ENCODE measurements at regions not wholly inside any gene's neighbourhood (a gene's known extent, or its start where the extent isn't known, plus 50 kb on each side); places are given as distances from the start of the nearest gene placed in this dataset.

DNA sequence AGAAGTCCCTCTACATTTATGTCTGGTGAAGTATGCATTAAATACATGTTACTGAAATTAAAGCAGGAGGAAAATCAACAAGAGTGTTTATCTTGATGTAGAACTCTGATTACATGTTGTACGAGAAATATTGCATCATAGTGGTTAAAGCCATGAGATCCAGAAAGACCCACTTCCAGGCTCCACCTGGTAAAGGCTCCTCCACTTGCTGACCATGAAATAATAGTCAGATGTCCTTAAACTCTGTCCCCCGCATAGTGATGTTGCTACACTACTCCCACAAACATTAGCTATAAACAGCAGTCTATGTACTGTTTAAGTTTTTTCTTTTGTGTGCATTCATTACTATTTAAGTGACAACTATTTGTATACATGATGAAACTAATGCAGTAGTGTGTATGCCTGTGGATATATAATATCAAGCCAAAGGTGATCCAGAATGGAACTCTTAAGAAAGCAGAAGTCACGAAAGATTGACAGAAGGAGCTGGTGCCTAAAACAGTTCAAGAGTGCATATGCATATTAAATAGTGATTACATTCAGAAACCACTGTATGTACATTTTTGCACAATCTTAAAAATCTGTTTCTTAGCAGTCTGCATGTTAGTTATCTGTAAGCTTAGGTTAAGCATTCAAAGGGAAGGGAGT, 264.4 kb upstream of the KCNMB2 start:
- TF ChIP-seq, protein P1, sequence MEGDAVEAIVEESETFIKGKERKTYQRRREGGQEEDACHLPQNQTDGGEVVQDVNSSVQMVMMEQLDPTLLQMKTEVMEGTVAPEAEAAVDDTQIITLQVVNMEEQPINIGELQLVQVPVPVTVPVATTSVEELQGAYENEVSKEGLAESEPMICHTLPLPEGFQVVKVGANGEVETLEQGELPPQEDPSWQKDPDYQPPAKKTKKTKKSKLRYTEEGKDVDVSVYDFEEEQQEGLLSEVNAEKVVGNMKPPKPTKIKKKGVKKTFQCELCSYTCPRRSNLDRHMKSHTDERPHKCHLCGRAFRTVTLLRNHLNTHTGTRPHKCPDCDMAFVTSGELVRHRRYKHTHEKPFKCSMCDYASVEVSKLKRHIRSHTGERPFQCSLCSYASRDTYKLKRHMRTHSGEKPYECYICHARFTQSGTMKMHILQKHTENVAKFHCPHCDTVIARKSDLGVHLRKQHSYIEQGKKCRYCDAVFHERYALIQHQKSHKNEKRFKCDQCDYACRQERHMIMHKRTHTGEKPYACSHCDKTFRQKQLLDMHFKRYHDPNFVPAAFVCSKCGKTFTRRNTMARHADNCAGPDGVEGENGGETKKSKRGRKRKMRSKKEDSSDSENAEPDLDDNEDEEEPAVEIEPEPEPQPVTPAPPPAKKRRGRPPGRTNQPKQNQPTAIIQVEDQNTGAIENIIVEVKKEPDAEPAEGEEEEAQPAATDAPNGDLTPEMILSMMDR (IDR thresholded peaks at IDR 0.05; ENCODE audit: low read depth, low read length, missing control alignments): no peak
- no peak overlapping the region for H3K4me3 ChIP-seq (ENCODE audit: low read depth, low read length)

DNA sequence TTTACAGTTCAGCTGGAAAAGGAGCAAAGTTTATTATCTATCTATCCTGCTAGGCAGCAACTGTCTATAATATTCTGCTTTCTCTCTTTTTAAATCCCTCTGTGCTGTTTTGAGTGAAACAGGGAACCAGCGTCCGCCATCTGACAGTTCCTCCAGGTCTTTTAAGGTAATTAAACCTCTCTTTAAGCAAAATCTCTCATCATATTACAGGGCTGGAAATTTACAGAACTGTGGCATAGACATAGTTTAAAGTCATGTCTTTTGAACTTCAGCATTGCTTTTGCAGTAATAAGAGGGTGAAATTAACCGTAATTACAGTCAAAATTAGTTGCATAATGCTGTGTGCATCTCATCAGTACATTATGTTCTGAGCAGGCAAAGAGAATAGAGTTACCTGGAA, 263.4 kb upstream of the KCNMB2 start:
- no peak for DNase-seq (ENCODE audit: low read depth)
- TF ChIP-seq, protein P1 (IDR thresholded peaks at IDR 0.05; ENCODE audit: low read depth, low read length, missing control alignments): no peak
- no peak overlapping the region for H3K4me3 ChIP-seq (ENCODE audit: low read depth, low read length)

More for the DNA sequence above, 264.4 kb upstream of the KCNMB2 start:
- no peak for DNase-seq (ENCODE audit: low read depth)

DNA sequence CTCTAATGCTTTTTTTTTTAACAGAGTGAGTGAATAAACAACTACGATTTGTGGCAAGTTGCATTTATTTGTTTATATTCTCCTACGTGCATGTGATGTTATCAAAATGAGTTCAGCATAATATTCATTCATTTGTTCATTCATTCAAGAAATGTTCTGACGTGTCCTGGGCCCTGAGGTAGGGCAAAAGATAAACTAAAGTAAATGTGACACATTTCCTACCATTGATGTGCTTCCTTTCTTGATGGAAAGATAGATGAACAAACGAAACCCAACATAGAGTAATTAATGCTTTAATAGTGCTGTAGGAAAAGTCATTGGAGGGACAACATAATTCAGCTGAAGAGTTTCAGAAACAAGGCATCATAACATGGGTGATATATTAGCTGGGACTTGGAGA, 261.5 kb upstream of the KCNMB2 start:
- TF ChIP-seq, protein P1 (IDR thresholded peaks at IDR 0.05; ENCODE audit: low read depth, low read length, missing control alignments): no peak
- no peak for DNase-seq (ENCODE audit: low read depth)
- H3K4me3 ChIP-seq (ENCODE audit: low read depth, low read length): no peak overlapping the region

DNA sequence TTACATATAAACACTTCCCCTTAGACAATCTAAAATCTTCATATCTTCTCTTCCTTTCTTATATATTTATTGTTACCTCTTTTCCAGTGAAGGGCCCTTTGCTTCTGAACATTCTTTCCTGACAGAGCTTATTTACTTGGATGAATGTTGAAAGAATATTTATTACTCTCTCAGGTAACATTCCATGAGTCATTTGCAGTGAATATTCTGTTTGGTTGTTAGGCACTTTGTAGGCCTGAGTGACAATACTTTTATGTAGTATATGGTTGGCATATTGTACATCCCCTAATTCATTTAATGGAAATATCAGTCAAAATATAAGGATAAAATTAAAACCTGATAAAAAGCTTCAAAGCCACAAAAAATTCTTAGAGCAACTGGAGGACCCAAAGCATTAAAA, 260.9 kb upstream of the KCNMB2 start:
- TF ChIP-seq, protein P1 (IDR thresholded peaks at IDR 0.05; ENCODE audit: low read depth, low read length, missing control alignments): no peak
- H3K4me3 ChIP-seq (ENCODE audit: low read depth, low read length): no peak overlapping the region
- no peak for DNase-seq (ENCODE audit: low read depth)

DNA sequence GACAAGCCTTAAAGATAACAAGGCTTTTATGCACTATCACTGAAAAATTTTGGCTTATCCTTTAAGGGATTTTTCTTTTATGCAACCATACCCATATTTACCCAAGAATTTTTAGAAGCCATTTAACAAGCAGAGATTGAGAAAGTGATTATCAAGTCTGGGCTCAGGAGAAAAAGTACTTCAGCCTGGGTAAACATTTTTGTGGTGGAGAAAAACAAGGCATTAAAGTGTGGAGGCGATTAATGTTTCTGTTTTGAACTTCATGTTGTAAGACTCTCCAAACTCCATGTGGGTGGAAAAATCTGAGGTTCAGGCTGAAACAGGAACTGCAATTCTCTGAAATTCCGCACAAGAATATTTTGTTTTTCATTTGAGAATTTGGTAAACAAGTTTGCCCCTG, 260.4 kb upstream of the KCNMB2 start:
- no peak for DNase-seq (ENCODE audit: low read depth)
- H3K4me3 ChIP-seq (ENCODE audit: low read depth, low read length): no peak overlapping the region
- TF ChIP-seq, protein P1 (IDR thresholded peaks at IDR 0.05; ENCODE audit: low read depth, low read length, missing control alignments): no peak

DNA sequence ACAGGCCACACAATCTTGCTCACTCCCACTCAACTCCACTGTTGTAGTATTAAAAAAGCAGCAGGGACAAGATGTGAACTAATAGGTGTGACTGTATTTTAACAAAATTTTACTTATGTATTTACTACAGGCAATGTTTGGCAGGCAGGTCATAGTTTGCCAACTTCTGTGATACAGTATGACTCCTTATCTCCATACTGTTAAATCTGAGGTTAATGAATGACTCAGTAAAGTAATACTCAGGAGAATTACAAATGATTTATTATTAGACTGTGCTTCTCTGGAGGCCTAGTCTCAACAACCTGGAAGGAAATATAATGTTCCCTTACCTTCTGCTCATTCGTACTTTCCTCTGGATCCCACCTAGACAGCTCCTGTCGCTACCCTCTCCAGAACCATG, 258.6 kb upstream of the KCNMB2 start:
- H3K4me3 ChIP-seq (ENCODE audit: low read depth, low read length): no peak overlapping the region
- no peak for DNase-seq (ENCODE audit: low read depth)
- TF ChIP-seq, protein P1 (IDR thresholded peaks at IDR 0.05; ENCODE audit: low read depth, low read length, missing control alignments): no peak

DNA sequence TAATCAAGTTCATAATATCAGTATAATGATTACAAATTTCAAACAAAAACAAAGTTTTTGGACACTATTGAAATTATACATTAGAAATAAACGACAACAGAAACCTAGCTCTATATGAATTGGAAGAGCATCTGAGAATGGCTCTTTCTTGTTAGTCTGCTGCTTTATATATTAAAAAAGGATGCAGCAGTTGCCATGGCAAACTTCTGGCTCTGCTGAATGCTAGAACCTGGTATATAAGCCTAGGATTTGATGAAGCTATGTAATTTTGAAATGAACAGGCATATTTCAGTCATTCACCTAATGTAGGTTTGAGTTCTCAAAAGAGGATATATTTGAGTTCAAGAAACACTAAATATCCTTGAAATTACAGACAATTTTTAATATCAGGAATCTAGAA, 252.7 kb upstream of the KCNMB2 start:
- TF ChIP-seq, protein P1 (IDR thresholded peaks at IDR 0.05; ENCODE audit: low read depth, low read length, missing control alignments): no peak
- DNase-seq (ENCODE audit: low read depth): no peak
- no peak overlapping the region for H3K4me3 ChIP-seq (ENCODE audit: low read depth, low read length)

Data from GM12864 (cell line).